Endothelial cell of umbilical vein (primary cell): ENCODE measurements at regions not wholly inside any gene's neighbourhood (a gene's known extent, or its start where the extent isn't known, plus 50 kb on each side); places are given as distances from the start of the nearest gene placed in this dataset.

Source experiments
- BruUV-seq: library from RNA; stranded (reverse); fragments of 400-500 nt; replicated peaks from 2 replicates; lab custom pipeline; 2021; lab: Mats Ljungman, UMichigan
- CTCF ChIA-PET: fragments of 300-600, 350-600 bp; sonication (Branson Sonifier 250); formaldehyde crosslinking; loops from one replicate; lab custom pipeline; 2021; ENCODE audit warnings: antibody characterized with exemption, inconsistent platforms; lab: Charles Lee
- POLR2A ChIA-PET: fragments of 300-600, 350-600 bp; sonication (Branson Sonifier 250); formaldehyde crosslinking; loops from one replicate; lab custom pipeline; 2021; ENCODE audit warnings: antibody characterized with exemption, inconsistent platforms; lab: Charles Lee
- DNase-seq: peaks from one replicate; pipeline ENCODE4 v3.0.0-alpha.2; 2011; ENCODE audit warnings: low read depth, low spot score
- FAIRE-seq: peaks from 2 replicates; lab custom pipeline; 2011; peaks lifted over from hg19 to GRCh38; lab: Jason Lieb, UNC
- H2AFZ ChIP-seq: 2 replicates; pipeline ENCODE4 v1.6.0; 2012; ENCODE audit warnings: low read depth, low read length, control low read depth, inconsistent platforms
- H3K27ac ChIP-seq: 2 replicates; pipeline ENCODE4 v1.5.1; 2011; ENCODE audit warnings: low read depth, mild to moderate bottlenecking, control low read depth, low read length, moderate library complexity; ENCODE audit not compliant: insufficient read depth
- H3K27me3 ChIP-seq, 2 experiments: 2 replicates each; pipeline versions ENCODE4 v1.6.0 to v1.6.1; 2011; ENCODE audit warnings: low read length in 2 of 2, mixed read lengths in 1 of 2; ENCODE audit not compliant: control insufficient read depth in 2 of 2, insufficient read depth in 2 of 2
- H3K36me3 ChIP-seq, 2 experiments: 2 replicates in 1 of 2; 3 replicates in 1 of 2; pipeline ENCODE4 v1.5.1; 2011; ENCODE audit warnings: low read length in 2 of 2, mild to moderate bottlenecking in 1 of 2, moderate library complexity in 1 of 2; ENCODE audit not compliant: control insufficient read depth in 2 of 2, insufficient read depth in 2 of 2; ENCODE audit errors: extremely low read depth in 1 of 2
- H3K4me1 ChIP-seq: 3 replicates; pipeline ENCODE4 v1.5.1; 2011; ENCODE audit warnings: mild to moderate bottlenecking, low read length; ENCODE audit not compliant: control insufficient read depth, insufficient read depth; ENCODE audit errors: extremely low read depth
- H3K4me2 ChIP-seq: 2 replicates; pipeline ENCODE4 v1.6.1; 2011; ENCODE audit warnings: low read length, control low read depth, mixed read lengths; ENCODE audit not compliant: insufficient read depth
- H3K4me3 ChIP-seq, 3 experiments: fragments of 200-600 bp in 1 of 3; sonication (generic), shearing (Covaris generic) in 1 of 3; replicated peaks in 1 of 3; 2 replicates each; pipeline ENCODE4 v1.5.1; 2011 to 2016; ENCODE audit warnings: control low read depth in 3 of 3, low read length in 3 of 3, mild to moderate bottlenecking in 2 of 3, inconsistent platforms in 1 of 3, low read depth in 1 of 3, moderate library complexity in 1 of 3; ENCODE audit not compliant: insufficient read depth in 1 of 3
- H3K79me2 ChIP-seq: 2 replicates; pipeline ENCODE4 v1.6.0; 2012; ENCODE audit warnings: low read length, inconsistent platforms; ENCODE audit not compliant: control insufficient read depth, insufficient read depth
- H3K9ac ChIP-seq: replicated peaks from 2 replicates; pipeline ENCODE3; 2011; ENCODE audit warnings: low read length, control low read depth; ENCODE audit not compliant: insufficient read depth; ENCODE audit errors: extremely low read depth
- H3K9me1 ChIP-seq: replicated peaks from 3 replicates; pipeline ENCODE4 v1.6.0; 2011; ENCODE audit warnings: mild to moderate bottlenecking, low read length; ENCODE audit not compliant: control insufficient read depth, insufficient read depth; ENCODE audit errors: extremely low read depth
- H3K9me3 ChIP-seq: replicated peaks from 2 replicates; pipeline ENCODE4 v1.5.1; 2012; ENCODE audit warnings: low read length, inconsistent platforms; ENCODE audit not compliant: control insufficient read depth, insufficient read depth
- H4K20me1 ChIP-seq: replicated peaks from 2 replicates; pipeline ENCODE3; 2011; ENCODE audit warnings: mild to moderate bottlenecking, low read length; ENCODE audit not compliant: control insufficient read depth, insufficient read depth; ENCODE audit errors: extremely low read depth
- CTCF ChIP-seq, 2 donors: IDR thresholded peaks; 1 replicate in 1 of 2; 2 replicates in 1 of 2; pipeline ENCODE4 v1.5.1; 2011; ENCODE audit warnings: low read length in 2 of 2, mild to moderate bottlenecking in 2 of 2, moderate library complexity in 2 of 2, control low read depth in 1 of 2, inconsistent platforms in 1 of 2, low read depth in 1 of 2; ENCODE audit not compliant: insufficient read depth in 1 of 2; ENCODE audit errors: extremely low read depth in 1 of 2
- EZH2 ChIP-seq: IDR thresholded peaks from 2 replicates; pipeline ENCODE4 v1.6.1; 2012; ENCODE audit warnings: borderline replicate concordance, low read depth, mild to moderate bottlenecking, moderate library complexity, low read length, inconsistent platforms; ENCODE audit not compliant: severe bottlenecking
- FOS ChIP-seq: IDR thresholded peaks from 2 replicates; pipeline ENCODE4 v1.6.1; 2011; ENCODE audit warnings: mild to moderate bottlenecking, low read length, moderate library complexity, borderline replicate concordance; ENCODE audit not compliant: insufficient read depth
- GATA2 ChIP-seq: IDR thresholded peaks from 2 replicates; pipeline ENCODE4 v1.7.0; 2011; ENCODE audit warnings: low read depth, mild to moderate bottlenecking, moderate library complexity, mixed read lengths, low read length; ENCODE audit not compliant: insufficient read length, insufficient read depth
- JUN ChIP-seq: IDR thresholded peaks from 2 replicates; pipeline ENCODE4 v1.6.1; 2011; ENCODE audit warnings: borderline replicate concordance, low read depth; ENCODE audit not compliant: insufficient read length, insufficient read depth
- MAX ChIP-seq: IDR thresholded peaks from 2 replicates; pipeline ENCODE4 v1.6.1; 2011; ENCODE audit not compliant: insufficient read depth, insufficient read length
- MYC ChIP-seq: IDR thresholded peaks from one replicate; pipeline ENCODE4 v1.6.1; 2011; ENCODE audit warnings: mild to moderate bottlenecking, low read depth, low read length
- POLR2A ChIP-seq: IDR thresholded peaks from 2 replicates; pipeline ENCODE4 v1.6.1; 2012; ENCODE audit warnings: low read depth, mild to moderate bottlenecking, control low read depth, low read length
- POLR2AphosphoS5 ChIP-seq: IDR thresholded peaks from 2 replicates; pipeline ENCODE4 v1.6.1; 2012; ENCODE audit warnings: low read depth, mild to moderate bottlenecking, control low read depth, low read length, moderate library complexity; ENCODE audit not compliant: insufficient read depth
- dilution Hi-C: fragments of 300-500 bp; cut with MboI; formaldehyde crosslinking; loops from one replicate; pipeline ENCODE4 v1.15.0; 2019; ENCODE audit warnings: low sequenced_read_pairs; ENCODE audit not compliant: extremely low pct_ligation_motif_present
- intact Hi-C: fragments of 100-400 bp; cut with micrococcal nuclease; formaldehyde crosslinking; loops from one replicate; pipeline ENCODE4 v1.10.0; 2022

DNA sequence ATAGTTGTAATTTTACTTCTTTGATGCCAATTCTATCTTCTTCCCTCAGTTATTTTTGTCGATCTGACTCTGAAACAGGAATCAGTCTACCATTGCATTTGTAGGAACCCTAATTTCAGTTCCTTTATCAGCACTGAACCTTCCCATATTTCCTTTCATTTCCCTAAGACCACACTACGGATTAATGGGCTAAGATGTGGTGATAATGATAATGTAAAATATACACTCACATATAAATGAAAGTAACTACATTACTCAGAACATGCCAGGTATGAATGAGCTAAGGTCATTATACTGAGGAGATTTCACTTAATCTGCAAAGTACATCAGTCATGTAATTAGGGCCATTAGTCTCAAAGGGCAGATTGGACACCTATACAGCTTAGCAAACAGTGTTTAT lies 60.2 kb upstream of the RFC3 start:
- H3K4me2 ChIP-seq = no peak overlapping the region
- no peak overlapping the region for H3K9ac ChIP-seq
- no peak overlapping the region for H3K4me3 ChIP-seq
- H3K9me1 ChIP-seq = no peaks in the 10 kb centered on the region
- intact Hi-C loops (no loop called here), dilution Hi-C loops (no loop called here)
- no peaks in the 10 kb centered on the region for H3K79me2 ChIP-seq
- FAIRE-seq (no peak), DNase-seq (no peak)
- no peak overlapping the region for H2AFZ ChIP-seq
- H3K36me3 ChIP-seq = no peaks in the 10 kb centered on the region
- H4K20me1 ChIP-seq = no peaks in the 10 kb centered on the region
- no peaks in the 10 kb centered on the region for H3K9me3 ChIP-seq
- ChIA-PET POLR2A (no interaction called here), CTCF (no interaction called here)
- H3K27ac ChIP-seq = no peak overlapping the region
- peaks cover 2 to 5% of the 10 kb centered on the region in 2 experiments for H3K27me3 ChIP-seq
- TF ChIP-seq EZH2 (no peak), POLR2A (no peak), JUN (no peak), FOS (no peak), MAX (no peak), POLR2AphosphoS5 (no peak), MYC (no peak), GATA2 (no peak), CTCF (IDR thresholded peaks at IDR 0.05; ENCODE audit: extremely low read depth in 1 of 2, insufficient read depth in 1 of 2, low read depth in 1 of 2, low read length in 2 of 2) (no peak)
- BruUV-seq = no TSS peak
- H3K4me1 ChIP-seq = no peaks in the 10 kb centered on the region
